GM12878 (cell line): ENCODE measurements at regions not wholly inside any gene's neighbourhood (a gene's known extent, or its start where the extent isn't known, plus 50 kb on each side); places are given as distances from the start of the nearest gene placed in this dataset.

ENCODE experiments used
- ATAC-seq: fragments of 200-7000 bp; cut with Tn5 transposase; 3 replicates; pipeline ENCODE4 v1.9.1; 2020; ENCODE audit warnings: mild to moderate bottlenecking, moderate library complexity
- BruUV-seq: library from RNA; stranded (reverse); fragments of 400-500 nt; replicated peaks from 2 replicates; lab custom pipeline; 2021; lab: Mats Ljungman, UMichigan
- CTCF ChIA-PET: fragments of 300-600 bp; sonication (Branson Sonifier 250); formaldehyde crosslinking; extraction: SDS; loops from one replicate; lab custom pipeline; 2021; ENCODE audit warnings: inconsistent platforms; lab: Yijun Ruan, JAX
- POLR2A ChIA-PET: fragments of 350-600 bp; formaldehyde crosslinking; extraction: SDS; loops from one replicate; lab custom pipeline; 2021; ENCODE audit warnings: inconsistent platforms; lab: Charles Lee
- RAD21 ChIA-PET: fragments of 300-600 bp; sonication (Branson Sonifier 250); formaldehyde crosslinking; loops from one replicate; lab custom pipeline; 2023; ENCODE audit warnings: antibody characterized with exemption; ENCODE audit not compliant: unreplicated experiment; lab: Charles Lee
- SMC1A ChIA-PET: fragments of 300-600 bp; sonication (Branson Sonifier 250); formaldehyde crosslinking; loops from one replicate; lab custom pipeline; 2023; ENCODE audit not compliant: unreplicated experiment, uncharacterized antibody; lab: Charles Lee
- DNase-seq: peaks from one replicate; pipeline ENCODE4 v3.0.0-alpha.2; 2011; ENCODE audit warnings: low read depth, low spot score
- FAIRE-seq: peaks from 3 replicates; lab custom pipeline; 2011; peaks lifted over from hg19 to GRCh38; lab: Jason Lieb, UNC
- H2AFZ ChIP-seq: 2 replicates; pipeline ENCODE4 v1.6.0; 2011; ENCODE audit warnings: low read depth, low read length, control low read depth; ENCODE audit not compliant: control insufficient read depth
- H3K27ac ChIP-seq: 2 replicates; pipeline ENCODE4 v1.5.1; 2011; ENCODE audit warnings: control low read depth; ENCODE audit not compliant: control insufficient read depth, insufficient read depth
- H3K27me3 ChIP-seq, 2 experiments: replicated peaks in 1 of 2; 2 replicates each; pipeline versions ENCODE4 v1.6.0 to v1.6.1; 2011; ENCODE audit warnings: low read length in 1 of 2; ENCODE audit not compliant: control insufficient read depth in 2 of 2, insufficient read depth in 2 of 2
- H3K36me3 ChIP-seq, 2 experiments: 2 replicates each; pipeline ENCODE4 v1.5.1; 2011; ENCODE audit warnings: low read length in 1 of 2; ENCODE audit not compliant: control insufficient read depth in 2 of 2, insufficient read depth in 2 of 2
- H3K4me1 ChIP-seq: 2 replicates; pipeline ENCODE4 v1.6.1; 2011; ENCODE audit warnings: mild to moderate bottlenecking, low read length, moderate library complexity, mixed read lengths; ENCODE audit not compliant: control insufficient read depth, insufficient read depth
- H3K4me2 ChIP-seq: 2 replicates; pipeline ENCODE4 v1.6.0; 2011; ENCODE audit warnings: control low read depth; ENCODE audit not compliant: control insufficient read depth, insufficient read depth
- H3K4me3 ChIP-seq: fragments of 200-600 bp; sonication (generic); 2 replicates; pipeline ENCODE4 v1.5.1; 2016
- H3K79me2 ChIP-seq: 2 replicates; pipeline ENCODE4 v1.6.0; 2011; ENCODE audit warnings: low read length; ENCODE audit not compliant: control insufficient read depth, insufficient read depth
- H3K9ac ChIP-seq: 2 replicates; pipeline ENCODE4 v1.8.0; 2011; ENCODE audit warnings: low read length, control low read depth, mixed read lengths; ENCODE audit not compliant: control insufficient read depth, insufficient read depth
- H3K9me3 ChIP-seq: replicated peaks from 3 replicates; pipeline ENCODE4 v1.5.1; 2011; ENCODE audit warnings: mild to moderate bottlenecking, low read length; ENCODE audit not compliant: control insufficient read depth, insufficient read depth
- H4K20me1 ChIP-seq: 2 replicates; pipeline ENCODE4 v1.6.0; 2011; ENCODE audit not compliant: control insufficient read depth, insufficient read depth
- BCL11A ChIP-seq: IDR thresholded peaks from 2 replicates; pipeline ENCODE4 v1.6.1; 2011; ENCODE audit warnings: low read depth, low read length
- CHD4 ChIP-seq: fragments of 200-600 bp; sonication (generic); IDR thresholded peaks from 2 replicates; pipeline ENCODE4 v1.6.1; 2016; ENCODE audit warnings: mild to moderate bottlenecking
- HDAC2 ChIP-seq: fragments of 200-600 bp; sonication (generic); IDR thresholded peaks from 2 replicates; pipeline ENCODE4 v1.6.1; 2017
- JUND ChIP-seq: IDR thresholded peaks from 2 replicates; pipeline ENCODE4 v1.6.1; 2012; ENCODE audit warnings: low read depth, mild to moderate bottlenecking, low read length, improper control_type of control experiment, moderate library complexity
- MTA3 ChIP-seq: IDR thresholded peaks from 2 replicates; pipeline ENCODE4 v1.6.1; 2012; ENCODE audit warnings: low read length, inconsistent platforms, borderline replicate concordance
- PAX5 ChIP-seq: IDR thresholded peaks from 2 replicates; pipeline ENCODE4 v1.6.1; 2011; ENCODE audit warnings: low read depth, low read length, borderline replicate concordance
- PAX8 ChIP-seq: fragments of 450-650 bp; IDR thresholded peaks from 2 replicates; pipeline ENCODE4 v1.6.1; 2017; ENCODE audit warnings: mild to moderate bottlenecking, moderate library complexity
- POLR2AphosphoS2 ChIP-seq: IDR thresholded peaks from 2 replicates; pipeline ENCODE4 v1.6.1; 2011; ENCODE audit warnings: low read depth, mild to moderate bottlenecking, low read length, improper control_type of control experiment, moderate library complexity
- STAT1 ChIP-seq: fragments of 450-650 bp; conservative IDR thresholded peaks from 2 replicates; pipeline ENCODE4 v1.6.1; 2014; ENCODE audit warnings: antibody characterized with exemption, mild to moderate bottlenecking
- SUZ12 ChIP-seq: fragments of 200-600 bp; sonication (generic); IDR thresholded peaks from one replicate; pipeline ENCODE4 v1.6.1; 2018; ENCODE audit warnings: antibody characterized with exemption, mild to moderate bottlenecking; ENCODE audit not compliant: unreplicated experiment
- WGBS: methylation state at CpG from one replicate; pipeline ENCODE4 v1.1.6; 2016; ENCODE audit warnings: low lambda C conversion rate; ENCODE audit not compliant: insufficient replicate concordance, insufficient coverage; ENCODE audit errors: missing lambda C conversion rate; 5-methylcytosine and 5-hydroxymethylcytosine counted together
- in situ Hi-C: fragments of 300-500 bp; cut with MboI; formaldehyde crosslinking; loops from 9 replicates; pipeline ENCODE4 v1.14.3; 2018; ENCODE audit warnings: mixed read lengths
- intact Hi-C: fragments of 100-400 bp; cut with micrococcal nuclease; formaldehyde crosslinking; loops from one replicate; pipeline ENCODE4 v1.14.2; 2022; ENCODE audit not compliant: unreplicated experiment
- TF ChIP-seq, protein P1 (sequence below): fragments of 150-350 bp; IDR thresholded peaks from 2 replicates; pipeline ENCODE4 v1.6.1; 2016; ENCODE audit warnings: low read depth, low read length

DNA sequence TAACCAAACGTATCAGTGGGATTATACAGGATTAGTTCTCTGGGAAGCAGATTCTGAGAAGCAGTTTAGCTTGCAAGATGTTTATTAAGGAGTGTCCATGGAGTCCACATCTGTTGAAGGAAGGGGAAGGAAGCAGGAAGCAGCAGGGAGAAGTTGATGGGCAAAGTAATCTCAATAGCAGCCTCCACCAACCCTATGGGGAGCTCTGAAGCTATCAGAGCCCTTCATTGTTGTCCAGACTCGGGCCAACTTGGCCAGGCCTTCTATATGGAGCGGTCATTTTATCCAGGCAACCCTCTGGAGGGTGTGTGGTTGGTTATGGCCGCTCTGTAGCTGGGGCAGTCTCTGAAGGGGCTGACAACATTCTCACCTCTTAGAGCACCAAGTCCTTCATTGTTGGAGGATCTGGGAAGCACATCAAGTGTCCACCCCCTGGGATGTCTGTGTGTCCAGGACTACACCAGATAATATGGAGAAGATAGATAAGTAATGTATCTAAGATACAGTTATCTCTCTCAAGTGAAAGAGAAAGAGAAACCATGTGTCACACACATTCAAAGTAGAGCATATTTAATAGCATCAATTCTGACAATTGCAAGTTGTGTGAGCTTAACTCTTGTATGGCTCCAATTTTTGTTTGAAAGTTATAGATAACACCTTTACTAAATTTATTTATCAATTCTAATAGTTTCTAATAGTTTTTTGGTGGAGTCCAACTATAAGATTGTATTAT lies 101.7 kb upstream of the TRIM77 start:
- Histone ChIP-seq H3K79me2 (no peaks in the 10 kb centered on the region), H3K36me3 (no peaks in the 10 kb centered on the region), H3K4me1 (no peaks in the 10 kb centered on the region), H2AFZ (no peak overlapping the region), H3K9me3 (no peaks in the 10 kb centered on the region), H3K4me3 (no peak overlapping the region), H4K20me1 (no peaks in the 10 kb centered on the region), H3K4me2 (no peak overlapping the region), H3K27me3 (no peaks in the 10 kb centered on the region; a peak in 1 of 4 replicates), H3K9ac (no peak overlapping the region), H3K27ac (no peak overlapping the region)
- in situ Hi-C loops: loop anchor here (25.0 kb wide), 1 partner anchor 521 kb away; no protein-coding TSS in a partner anchor
- ATAC-seq: peak; percentile 32; the same call in 2 of the 3 replicates
- RAD21 ChIA-PET: no interaction called here
- WGBS: 18% methylated on average over 4 of the region's 4 CpGs
- no peak for FAIRE-seq
- DNase-seq: no peak
- TF ChIP-seq HDAC2: no peak
- TF ChIP-seq STAT1: no peak
- no peak for TF ChIP-seq BCL11A
- no peak for TF ChIP-seq PAX8
- no peak for TF ChIP-seq MTA3
- SMC1A ChIA-PET: no interaction called here
- POLR2A ChIA-PET: no interaction called here
- CTCF ChIA-PET: no interaction called here
- intact Hi-C loops: no loop called here
- BruUV-seq: no TSS peak

DNA sequence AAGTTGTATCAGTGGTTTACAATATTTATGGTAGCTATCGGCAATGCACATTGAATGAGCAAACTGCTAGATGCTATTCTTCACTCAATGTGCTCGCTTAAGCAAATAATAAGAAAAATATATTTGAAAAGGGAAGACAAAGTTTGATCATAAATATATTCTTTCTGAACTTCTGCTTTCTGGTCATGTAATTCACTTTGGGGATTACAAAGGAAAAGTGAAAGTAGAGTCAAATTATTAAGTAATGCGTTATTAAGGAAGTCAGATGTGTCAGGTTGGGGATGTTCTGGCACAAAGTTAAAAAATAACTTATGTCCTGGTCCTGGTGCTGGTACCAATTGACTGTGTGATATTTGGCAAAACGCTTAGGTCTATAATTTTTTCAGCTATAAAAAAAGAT lies 98.0 kb upstream of the TRIM77 start:
- no TSS peak for BruUV-seq
- TF ChIP-seq STAT1 (no peak), POLR2AphosphoS2 (no peak), MTA3 (no peak), SUZ12 (no peak), CHD4 (no peak), JUND (no peak), PAX5 (no peak)
- TF ChIP-seq, protein P1, sequence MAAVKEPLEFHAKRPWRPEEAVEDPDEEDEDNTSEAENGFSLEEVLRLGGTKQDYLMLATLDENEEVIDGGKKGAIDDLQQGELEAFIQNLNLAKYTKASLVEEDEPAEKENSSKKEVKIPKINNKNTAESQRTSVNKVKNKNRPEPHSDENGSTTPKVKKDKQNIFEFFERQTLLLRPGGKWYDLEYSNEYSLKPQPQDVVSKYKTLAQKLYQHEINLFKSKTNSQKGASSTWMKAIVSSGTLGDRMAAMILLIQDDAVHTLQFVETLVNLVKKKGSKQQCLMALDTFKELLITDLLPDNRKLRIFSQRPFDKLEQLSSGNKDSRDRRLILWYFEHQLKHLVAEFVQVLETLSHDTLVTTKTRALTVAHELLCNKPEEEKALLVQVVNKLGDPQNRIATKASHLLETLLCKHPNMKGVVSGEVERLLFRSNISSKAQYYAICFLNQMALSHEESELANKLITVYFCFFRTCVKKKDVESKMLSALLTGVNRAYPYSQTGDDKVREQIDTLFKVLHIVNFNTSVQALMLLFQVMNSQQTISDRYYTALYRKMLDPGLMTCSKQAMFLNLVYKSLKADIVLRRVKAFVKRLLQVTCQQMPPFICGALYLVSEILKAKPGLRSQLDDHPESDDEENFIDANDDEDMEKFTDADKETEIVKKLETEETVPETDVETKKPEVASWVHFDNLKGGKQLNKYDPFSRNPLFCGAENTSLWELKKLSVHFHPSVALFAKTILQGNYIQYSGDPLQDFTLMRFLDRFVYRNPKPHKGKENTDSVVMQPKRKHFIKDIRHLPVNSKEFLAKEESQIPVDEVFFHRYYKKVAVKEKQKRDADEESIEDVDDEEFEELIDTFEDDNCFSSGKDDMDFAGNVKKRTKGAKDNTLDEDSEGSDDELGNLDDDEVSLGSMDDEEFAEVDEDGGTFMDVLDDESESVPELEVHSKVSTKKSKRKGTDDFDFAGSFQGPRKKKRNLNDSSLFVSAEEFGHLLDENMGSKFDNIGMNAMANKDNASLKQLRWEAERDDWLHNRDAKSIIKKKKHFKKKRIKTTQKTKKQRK: no peak

More for the DNA sequence above, 98.0 kb upstream of the TRIM77 start:
- Histone ChIP-seq H2AFZ (no peak overlapping the region), H3K27me3 (no peaks in the 10 kb centered on the region; a peak in 1 of 4 replicates), H3K4me2 (no peak overlapping the region), H3K4me3 (no peak overlapping the region), H3K9me3 (no peaks in the 10 kb centered on the region), H3K79me2 (no peaks in the 10 kb centered on the region), H3K27ac (no peak overlapping the region), H3K36me3 (no peaks in the 10 kb centered on the region), H3K4me1 (no peaks in the 10 kb centered on the region), H3K9ac (no peak overlapping the region), H4K20me1 (no peaks in the 10 kb centered on the region)
- ChIA-PET POLR2A (no interaction called here), CTCF (no interaction called here), RAD21 (no interaction called here), SMC1A (no interaction called here)
- intact Hi-C loops: loop anchor here (10.0 kb wide), 1 partner anchor 517 kb away; no protein-coding TSS in a partner anchor
- no peak for ATAC-seq
- 26% methylated on average over 4 of the region's 4 CpGs for WGBS
- DNase-seq: no peak
- in situ Hi-C loops: loop anchor here (25.0 kb wide), 1 partner anchor 525 kb away; no protein-coding TSS in a partner anchor
- no peak for FAIRE-seq
